Gastroesophageal sphincter (tissue), 4 donors: ENCODE measurements at regions not wholly inside any gene's neighbourhood (a gene's known extent, or its start where the extent isn't known, plus 50 kb on each side); places are given as distances from the start of the nearest gene placed in this dataset.

ENCODE experiments used
- ATAC-seq: fragments of 150-250 bp; one replicate; pipeline ENCODE4 v1.9.1; 2016; ENCODE audit warnings: mild to moderate bottlenecking, moderate library complexity
- H3K27ac ChIP-seq, 4 donors: fragments of 200-600 bp; sonication (generic) in 3 of 4; 1 replicate in 3 of 4; 2 replicates in 1 of 4; pipeline ENCODE4 v1.5.1; 2016 to 2019
- H3K27me3 ChIP-seq: fragments of 200-600 bp; sonication (generic); one replicate; pipeline ENCODE4 v1.5.1; 2019
- H3K36me3 ChIP-seq, 2 donors: fragments of 200-600 bp; sonication (generic); one replicate each; pipeline ENCODE4 v1.5.1; 2019; ENCODE audit warnings: control low read depth in 1 of 2
- H3K4me1 ChIP-seq, 3 donors: fragments of 200-600 bp; sonication (generic); 1 replicate in 2 of 3; 2 replicates in 1 of 3; pipeline ENCODE4 v1.5.1; 2016 to 2019; ENCODE audit warnings: control low read depth in 2 of 3
- H3K4me3 ChIP-seq, 2 donors: fragments of 200-600 bp; sonication (generic); one replicate each; pipeline ENCODE4 v1.5.1; 2019; ENCODE audit warnings: mild to moderate bottlenecking in 1 of 2, moderate library complexity in 1 of 2
- H3K9me3 ChIP-seq, 3 donors: fragments of 200-600 bp; sonication (generic); one replicate each; pipeline ENCODE4 v1.5.1; 2017 to 2019; ENCODE audit warnings: control low read depth in 2 of 3
- CTCF ChIP-seq, 4 experiments: fragments of 200-600 bp in 2 of 4; fragments of 450-650 bp in 2 of 4; sonication (generic) in 1 of 4; IDR thresholded peaks; one replicate each; pipeline ENCODE4 v1.5.1; 2017 to 2019; ENCODE audit warnings: antibody characterized with exemption in 4 of 4, mild to moderate bottlenecking in 2 of 4, moderate library complexity in 2 of 4
- EP300 ChIP-seq: sonication (generic); formaldehyde crosslinking; IDR thresholded peaks from one replicate; pipeline ENCODE4 v1.6.1; 2017; ENCODE audit warnings: antibody characterized with exemption, mild to moderate bottlenecking
- POLR2A ChIP-seq, 2 donors: fragments of 450-650 bp; IDR thresholded peaks; one replicate each; pipeline ENCODE4 v1.6.1; 2017; ENCODE audit warnings: antibody characterized with exemption in 2 of 2, mild to moderate bottlenecking in 2 of 2, moderate library complexity in 1 of 2
- POLR2AphosphoS5 ChIP-seq: sonication (generic); formaldehyde crosslinking; IDR thresholded peaks from one replicate; pipeline ENCODE4 v1.6.1; 2017; ENCODE audit warnings: antibody characterized with exemption
- WGBS, 2 donors: methylation state at CpG; one replicate each; pipeline ENCODE4 v1.1.5; 2018; ENCODE audit warnings: low coverage in 1 of 2; 5-methylcytosine and 5-hydroxymethylcytosine counted together

DNA sequence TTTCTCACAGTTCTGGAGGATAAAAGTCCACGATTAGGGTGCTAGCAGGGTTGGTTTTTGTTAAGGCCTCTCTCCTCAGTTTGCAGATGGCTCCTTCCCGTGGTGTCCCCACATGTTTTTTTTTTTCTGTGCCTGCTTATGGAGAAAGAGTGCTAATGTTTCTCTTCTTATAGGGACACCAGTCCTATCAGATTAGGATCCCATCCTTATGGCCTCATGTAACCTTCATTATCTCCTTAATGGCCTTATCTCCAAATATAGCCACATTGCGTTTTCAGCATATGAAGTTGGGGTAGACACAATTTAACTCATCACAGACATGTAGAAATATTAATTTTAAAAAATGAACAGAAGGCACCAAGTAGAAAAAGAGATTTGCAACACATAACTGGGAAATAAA, 755.7 kb upstream of the CELF4 start:
- Histone ChIP-seq H3K27ac (no peak overlapping the region), H3K4me1 (no peaks in the 10 kb centered on the region), H3K27me3 (no peaks in the 10 kb centered on the region), H3K36me3 (no peaks in the 10 kb centered on the region), H3K4me3 (no peak overlapping the region), H3K9me3 (peaks cover 0 to 3% (median 0%) of the 10 kb centered on the region in 3 donors)
- ATAC-seq = no peak
- 60 to 69% methylated on average over 3 of the region's 3 CpGs for WGBS, 2 donors
- TF ChIP-seq POLR2A (IDR thresholded peaks at IDR 0.05) (no peak), CTCF (IDR thresholded peaks at IDR 0.05) (no peak), EP300 (no peak), POLR2AphosphoS5 (no peak)

- Histone ChIP-seq H3K27ac (no peak overlapping the region), H3K36me3 (no peaks in the 10 kb centered on the region), H3K27me3 (no peaks in the 10 kb centered on the region), H3K4me3 (no peak overlapping the region), H3K4me1 (no peaks in the 10 kb centered on the region), H3K9me3 (peaks cover 0 to 3% (median 0%) of the 10 kb centered on the region in 3 donors)
- TF ChIP-seq POLR2AphosphoS5 (no peak), CTCF (IDR thresholded peaks at IDR 0.05) (no peak)
- ATAC-seq = no peak
Observed at GRCh38 chr18:38318416-38318815, 752.8 kb upstream of the CELF4 start.

DNA sequence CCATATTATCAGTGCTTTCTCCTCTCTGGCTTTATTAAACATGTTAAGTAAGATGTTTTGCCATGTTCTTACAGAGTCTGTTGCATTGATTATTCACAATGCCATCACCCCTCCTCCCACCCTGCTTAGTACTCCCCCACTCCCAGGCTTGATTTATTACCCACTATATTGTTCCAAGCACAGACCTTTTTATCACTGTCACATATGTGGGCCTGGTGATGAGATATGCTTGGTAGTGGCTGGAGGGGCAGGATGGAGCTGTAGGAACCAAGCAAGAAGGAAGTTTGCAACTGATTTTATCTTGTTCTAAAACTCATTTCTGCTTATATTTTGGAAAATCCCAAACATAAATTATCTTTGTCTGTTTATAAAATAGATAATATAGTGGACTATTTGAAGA, 748.2 kb upstream of the CELF4 start:
- ATAC-seq = no peak
- Histone ChIP-seq H3K36me3 (no peaks in the 10 kb centered on the region), H3K27ac (no peak overlapping the region), H3K9me3 (no peaks in the 10 kb centered on the region), H3K4me1 (no peaks in the 10 kb centered on the region), H3K4me3 (no peak overlapping the region), H3K27me3 (no peaks in the 10 kb centered on the region)
- TF ChIP-seq CTCF (IDR thresholded peaks at IDR 0.05) = no peak

DNA sequence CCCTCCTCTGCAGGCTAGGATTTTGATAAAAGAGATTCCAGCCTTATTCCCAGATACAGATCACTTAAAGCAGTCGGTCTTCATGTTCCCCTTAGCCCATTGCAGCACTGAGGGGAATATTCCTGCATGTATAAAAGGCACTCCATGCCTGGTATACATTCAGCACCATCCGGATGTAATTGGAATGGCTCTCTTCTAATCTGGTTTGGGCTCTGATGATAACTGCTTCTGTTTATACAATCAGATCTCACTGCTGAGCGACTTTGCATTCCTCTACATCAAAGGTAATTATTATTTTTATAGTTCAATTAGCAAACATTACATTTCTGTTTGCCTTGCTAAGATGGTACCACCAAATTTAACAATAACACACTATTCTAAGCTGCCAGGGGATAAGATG, 746.9 kb upstream of the CELF4 start:
- H3K4me3 ChIP-seq = no peak overlapping the region
- no peaks in the 10 kb centered on the region for H3K27me3 ChIP-seq
- no peaks in the 10 kb centered on the region for H3K36me3 ChIP-seq
- H3K4me1 ChIP-seq = no peaks in the 10 kb centered on the region
- WGBS, 2 donors = 57 to 70% methylated on average over 3 of the region's 3 CpGs
- no peak for ATAC-seq
- no peak overlapping the region for H3K27ac ChIP-seq
- no peaks in the 10 kb centered on the region for H3K9me3 ChIP-seq
- TF ChIP-seq CTCF (IDR thresholded peaks at IDR 0.05) = no peak

DNA sequence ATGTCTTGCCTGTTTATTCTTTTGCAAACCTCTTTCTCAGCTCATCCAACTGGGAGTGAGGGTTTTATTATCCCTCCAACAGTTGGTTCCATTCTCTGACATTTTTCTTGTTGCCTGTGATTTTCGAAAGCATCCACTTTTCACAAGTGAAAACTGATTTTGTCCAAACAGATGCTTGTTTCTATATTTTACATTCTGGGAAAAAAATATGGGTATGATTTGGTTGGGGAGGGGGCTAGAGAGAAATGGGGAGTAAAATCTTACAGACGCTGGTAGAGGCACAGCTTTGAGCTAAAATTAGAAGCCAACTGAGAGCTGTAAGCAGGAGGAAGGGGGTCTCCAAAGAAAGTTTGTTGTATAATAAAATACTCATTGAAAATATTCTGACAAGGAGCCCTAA, 745.3 kb upstream of the CELF4 start:
- Histone ChIP-seq H3K4me3 (no peak overlapping the region), H3K27ac (no peak overlapping the region), H3K9me3 (no peaks in the 10 kb centered on the region), H3K27me3 (no peaks in the 10 kb centered on the region), H3K4me1 (no peaks in the 10 kb centered on the region), H3K36me3 (no peaks in the 10 kb centered on the region)
- TF ChIP-seq POLR2AphosphoS5 (no peak), EP300 (no peak), CTCF (IDR thresholded peaks at IDR 0.05) (no peak)
- WGBS, 2 donors = 56 to 84% methylated on average over 2 of the region's 2 CpGs
- ATAC-seq = no peak
